ENCODE measurements at regions not wholly inside any gene's neighbourhood (a gene's known extent, or its start where the extent isn't known, plus 50 kb on each side); places are given as distances from the start of the nearest gene placed in this dataset.
"Not testable (repeated sequence)": the region's sequence is repeated elsewhere in the genome, so short reads cannot be mapped to it uniquely, and the experiment has no call there.

DNA sequence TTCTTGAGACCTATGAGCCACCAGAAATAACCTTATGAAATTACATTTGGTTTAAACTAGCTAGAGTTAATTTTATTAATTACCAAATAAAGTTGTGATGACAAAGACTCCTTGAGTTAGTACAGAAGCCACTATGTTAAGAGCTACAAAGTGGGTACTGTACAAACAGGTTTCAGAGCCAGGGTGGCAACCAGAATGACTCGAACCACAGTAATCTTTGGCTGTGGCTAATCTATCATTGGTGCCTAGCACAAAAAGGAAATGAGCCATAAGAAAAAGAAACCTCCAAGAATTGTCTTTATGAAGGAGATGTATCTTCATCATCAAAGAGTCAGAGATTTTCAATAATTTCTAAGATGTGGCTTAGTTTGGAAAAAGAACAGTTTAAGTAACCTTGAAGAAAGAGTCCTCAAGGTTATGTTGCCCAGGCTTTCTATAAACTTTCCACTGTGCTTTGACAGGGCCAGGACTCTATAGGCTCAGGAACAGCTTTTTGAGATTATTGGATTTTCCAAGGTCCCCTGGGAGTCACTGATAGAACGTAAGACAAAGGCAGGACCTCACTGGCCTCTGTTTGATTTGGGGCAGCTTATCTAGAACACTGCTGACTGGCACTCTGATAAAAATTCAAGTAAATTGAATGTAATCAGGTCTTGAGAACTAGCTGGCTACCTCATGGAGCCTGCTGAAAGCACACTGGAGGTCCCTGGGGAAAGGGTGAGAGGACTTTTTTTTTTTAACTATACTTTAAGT is 777.7 kb downstream of the STIM2 start:
- no peak for DNase-seq (ENCODE audit: low read depth)

DNA sequence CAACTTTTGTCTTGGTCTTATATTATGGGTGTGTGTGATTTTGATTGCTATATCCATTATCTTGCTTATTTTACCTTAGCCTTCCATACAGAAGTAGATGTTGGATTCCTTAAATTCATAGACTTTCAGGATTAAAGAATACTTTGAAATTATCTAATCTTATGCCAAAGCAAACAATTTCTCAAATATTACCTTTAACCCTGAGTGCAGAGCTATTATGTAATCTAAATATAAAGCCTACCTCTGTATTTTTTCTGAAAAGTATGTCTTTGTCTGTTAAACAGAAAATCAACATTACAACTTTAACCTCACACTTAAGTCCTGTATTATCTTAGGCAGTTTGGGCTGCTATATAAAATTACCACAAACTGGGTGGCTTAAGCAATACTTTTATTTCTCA is 782.5 kb downstream of the STIM2 start:
- no peak for DNase-seq (ENCODE audit: low read depth)

DNA sequence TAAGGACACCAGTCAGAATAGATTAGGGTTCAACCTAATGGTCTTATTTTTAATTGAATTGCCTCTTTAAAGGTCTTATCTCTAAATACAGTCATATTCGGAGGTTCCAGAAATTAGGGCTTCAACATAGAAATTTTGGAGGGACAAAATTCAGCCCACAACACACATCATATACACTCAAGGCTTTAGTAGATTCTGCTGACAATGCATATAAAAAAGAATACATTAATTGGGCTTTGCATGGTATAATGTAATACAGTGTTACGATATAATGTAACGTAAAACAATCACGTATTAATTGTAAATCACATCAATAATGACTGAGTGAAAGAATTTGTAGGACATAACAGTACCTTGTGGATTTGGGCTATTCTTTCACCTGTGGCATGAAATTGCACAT is 787.8 kb downstream of the STIM2 start:
- DNase-seq (ENCODE audit: low read depth), result no peak

DNA sequence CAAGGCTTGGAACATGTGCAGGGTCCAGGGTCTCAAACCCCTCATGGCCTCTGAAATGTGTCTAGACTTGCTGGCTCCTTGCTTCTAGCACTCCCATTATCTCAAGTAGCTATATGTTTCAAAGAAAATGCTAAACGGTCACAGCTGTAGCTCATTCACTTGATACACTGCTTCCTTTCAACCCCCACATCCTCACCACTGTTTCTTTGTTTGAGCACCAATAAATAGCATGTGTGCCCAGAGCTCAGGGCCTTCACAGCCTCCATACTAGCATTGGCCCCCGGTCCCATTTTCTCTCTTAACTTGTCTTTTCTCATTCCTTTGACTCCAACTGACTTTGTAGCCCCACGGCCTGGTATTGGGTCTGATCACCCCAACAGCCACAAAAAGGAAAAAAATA is 801.8 kb downstream of the STIM2 start:
- no peak for DNase-seq (ENCODE audit: low read depth)

DNA sequence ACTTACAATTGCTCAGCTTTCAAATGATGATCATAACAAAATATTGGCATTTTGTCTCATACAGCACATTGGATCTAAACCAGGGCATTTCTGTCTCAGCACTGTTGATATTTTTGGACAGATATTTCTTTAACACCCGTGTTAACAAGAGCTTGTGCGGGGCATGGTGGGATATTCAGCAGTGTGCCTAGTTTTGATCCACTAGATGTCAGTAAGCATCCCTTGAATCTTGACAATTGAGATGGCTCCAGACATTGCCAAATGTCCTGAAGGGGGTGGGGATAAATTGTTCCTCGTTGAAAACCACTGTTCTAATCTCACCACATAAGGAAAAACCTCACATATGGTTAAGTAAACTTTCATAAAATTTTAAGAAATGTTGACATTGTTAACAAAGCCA is 806.3 kb downstream of the STIM2 start:
- no peak for DNase-seq (ENCODE audit: low read depth)

DNA sequence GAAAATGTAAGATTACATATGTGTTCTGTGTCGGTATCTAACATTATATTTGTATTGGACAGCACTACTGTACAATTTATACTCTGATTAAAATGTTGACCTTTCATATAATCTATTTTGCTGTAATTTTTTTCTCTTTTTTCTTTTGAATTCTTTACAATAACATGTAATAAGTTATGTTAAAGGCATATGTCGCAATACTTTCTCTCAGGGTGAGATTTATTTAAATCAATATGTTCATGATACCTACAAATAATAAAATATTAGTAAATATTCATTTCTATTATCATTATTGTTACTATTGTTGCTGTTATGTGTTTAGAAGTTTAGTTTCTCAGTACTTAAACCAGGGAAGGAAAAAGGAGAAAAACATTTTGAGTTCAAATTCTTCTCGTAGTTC is 807.4 kb downstream of the STIM2 start:
- DNase-seq (ENCODE audit: low read depth), result no peak

DNA sequence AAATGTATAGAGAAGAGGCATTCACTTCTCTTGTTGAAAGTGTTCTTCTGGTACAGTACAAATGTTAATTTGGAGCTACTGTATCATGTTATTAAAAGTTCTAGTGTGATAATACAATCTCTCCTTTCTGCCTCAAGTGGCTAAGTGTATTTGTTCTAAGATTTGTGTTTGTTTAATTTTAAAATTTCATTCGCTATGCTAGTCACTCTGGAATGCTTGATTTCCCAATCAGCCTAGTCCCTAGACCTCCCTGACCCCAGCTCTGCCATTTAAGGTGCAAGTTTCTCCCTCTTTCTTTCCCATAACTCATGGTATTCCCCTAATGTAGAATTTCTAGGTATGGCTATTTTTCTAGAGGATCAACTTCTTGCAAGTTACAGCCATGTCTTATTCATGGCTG is 817.4 kb downstream of the STIM2 start:
- DNase-seq (ENCODE audit: low read depth), result no peak

DNA sequence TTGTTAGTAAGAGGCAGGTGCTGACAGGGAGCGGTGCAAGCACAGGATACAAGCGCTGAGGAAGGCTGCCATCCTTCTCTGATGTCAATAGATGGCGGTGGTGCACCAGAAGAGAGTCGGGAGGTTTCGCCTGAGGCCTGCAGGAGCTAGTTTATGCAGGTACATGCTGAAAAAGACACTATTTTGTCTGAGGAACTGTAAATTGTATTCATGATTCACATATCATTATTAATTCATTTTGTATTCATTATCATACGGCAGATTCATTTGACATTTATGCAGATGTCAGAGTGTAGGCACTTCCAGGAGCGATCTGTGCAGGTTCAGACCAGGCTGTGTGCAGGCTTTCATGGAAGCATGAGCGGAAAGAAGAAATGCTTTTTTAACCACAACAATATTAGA is 824.0 kb downstream of the STIM2 start:
- peak; percentile 0 for DNase-seq (ENCODE audit: low read depth)

DNA sequence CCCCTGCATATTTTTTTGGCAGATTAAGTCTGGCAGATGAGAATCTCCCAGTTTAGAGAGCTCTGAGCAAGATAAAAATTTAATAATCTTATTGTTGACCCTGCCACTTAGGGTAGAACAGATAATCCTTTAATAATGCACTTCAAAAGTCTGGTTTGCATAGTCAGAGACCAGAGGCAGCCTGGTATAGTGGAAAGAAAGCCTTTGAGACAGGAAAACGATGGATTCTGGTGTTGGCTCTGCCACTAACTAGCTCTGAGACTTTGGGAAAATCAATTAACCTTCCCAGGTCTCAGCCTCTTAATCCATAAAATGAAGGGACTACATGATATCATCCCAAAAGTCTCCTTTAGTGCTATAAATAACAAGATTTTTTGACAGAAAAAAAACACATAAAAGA is 824.5 kb downstream of the STIM2 start:
- DNase-seq (ENCODE audit: low read depth), result no peak

DNA sequence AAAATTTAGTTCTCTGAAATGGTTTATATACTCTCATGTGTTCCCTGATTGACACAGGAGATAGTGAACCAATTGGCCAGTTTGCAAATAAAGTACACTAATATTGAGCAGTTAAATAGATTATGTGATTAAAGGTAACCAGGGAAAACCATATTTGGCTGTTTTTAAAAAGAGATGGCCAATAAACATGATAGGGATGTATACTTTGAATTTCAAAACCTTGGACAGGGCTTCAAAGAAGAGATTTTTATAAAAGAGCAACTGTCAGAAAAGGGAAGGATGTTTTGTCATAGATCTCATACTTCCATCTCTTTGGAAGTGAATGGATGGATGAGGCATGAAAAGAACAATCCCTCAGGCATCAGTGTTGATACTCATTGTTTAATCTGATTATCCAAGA is 825.3 kb downstream of the STIM2 start:
- DNase-seq (ENCODE audit: low read depth), result no peak

DNA sequence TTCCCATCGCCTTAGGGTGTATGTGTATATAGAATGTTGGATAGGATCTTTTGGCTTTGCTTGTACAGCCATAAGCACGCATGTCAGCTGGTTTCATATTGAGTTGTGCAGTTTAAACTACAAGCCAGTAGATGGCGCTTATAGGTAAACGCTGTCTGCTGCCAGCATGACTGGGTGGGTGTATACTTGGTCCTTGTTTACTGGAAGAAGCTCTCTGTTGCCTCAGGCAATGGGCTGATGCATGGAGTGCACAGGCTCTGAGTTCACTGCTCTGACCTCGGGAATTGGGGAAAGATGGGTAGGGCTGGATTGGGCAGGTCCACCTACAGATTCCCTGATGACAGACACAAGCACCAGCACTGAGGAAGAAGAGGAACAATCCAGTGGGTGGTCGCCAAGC is 831.5 kb downstream of the STIM2 start:
- DNase-seq (ENCODE audit: low read depth), result no peak

DNA sequence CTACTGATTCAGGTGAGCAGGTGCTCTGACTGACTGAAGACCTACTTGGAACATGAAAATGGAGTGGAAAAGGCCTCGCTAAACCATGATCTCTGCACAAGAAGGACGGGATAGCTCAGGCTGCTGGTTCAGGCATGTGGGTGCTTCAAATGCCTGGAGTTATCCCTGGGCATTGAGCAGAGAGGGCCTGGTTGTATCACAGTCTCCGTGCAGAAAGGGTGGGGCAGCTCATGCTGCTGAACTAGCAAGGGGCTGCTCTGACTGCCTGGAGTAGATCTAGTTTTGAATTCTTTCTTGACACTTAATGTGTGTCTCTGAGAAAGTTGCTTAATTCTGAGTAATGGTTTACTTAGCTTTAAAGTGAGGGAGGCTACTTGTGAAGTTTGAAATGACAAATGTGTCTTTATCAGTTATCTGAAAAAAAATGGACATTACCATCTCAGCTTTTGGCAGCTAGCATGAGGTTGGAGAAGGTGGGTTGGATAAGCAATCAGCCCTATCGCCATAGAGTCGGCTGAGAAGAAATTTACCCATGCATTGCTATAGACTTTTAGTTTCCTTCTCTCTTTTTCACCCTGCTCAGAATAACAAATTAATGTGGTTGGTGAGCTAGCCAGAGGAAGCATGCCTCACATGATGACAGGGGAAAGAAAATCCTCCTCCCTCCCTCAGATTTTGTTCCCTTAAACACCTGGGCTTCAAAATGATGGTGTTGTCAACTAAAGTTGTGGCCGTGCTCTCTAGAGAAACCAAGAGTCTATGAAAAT is 832.4 kb downstream of the STIM2 start:
- DNase-seq (ENCODE audit: low read depth), result no peak

DNA sequence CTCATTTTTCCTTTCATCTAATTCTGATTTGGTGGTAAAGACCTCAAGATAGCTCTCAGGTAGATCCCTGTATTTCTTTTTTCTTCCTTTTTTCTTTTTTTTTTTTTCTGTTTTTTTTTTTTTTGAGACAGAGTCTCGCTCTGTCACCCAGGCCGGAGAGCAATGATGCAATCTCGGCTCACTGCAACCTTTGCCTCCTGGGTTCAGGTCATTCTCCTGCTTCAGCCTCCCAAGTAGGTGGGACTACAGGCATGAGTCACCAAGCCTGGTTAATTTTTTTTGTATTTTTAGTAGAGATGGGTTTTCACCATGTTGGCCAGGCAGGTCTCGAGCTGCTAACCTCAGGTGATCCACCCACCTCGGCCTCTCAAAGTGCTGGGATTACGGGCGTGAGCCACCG is 835.6 kb downstream of the STIM2 start:
- DNase-seq (ENCODE audit: low read depth), result not testable (repeated sequence)

DNA sequence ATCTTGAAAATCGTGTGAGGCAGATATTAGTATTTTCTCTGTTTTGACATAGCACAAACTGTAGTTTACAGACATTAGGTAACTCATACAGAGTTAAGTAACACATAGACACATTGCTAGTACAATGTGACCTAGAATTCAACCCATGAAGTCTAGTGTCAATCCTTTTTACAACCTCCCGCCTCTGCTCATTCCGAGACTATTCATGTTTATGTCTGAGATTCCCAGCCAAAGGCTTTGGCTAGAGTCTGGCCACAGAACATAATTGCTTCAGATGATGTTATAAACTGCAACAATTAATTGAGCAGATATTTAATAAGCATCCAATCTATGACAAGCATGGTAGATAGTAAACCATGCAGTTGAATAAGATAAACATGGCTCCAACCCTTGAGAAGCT is 841.0 kb downstream of the STIM2 start:
- DNase-seq (ENCODE audit: low read depth), result no peak

DNA sequence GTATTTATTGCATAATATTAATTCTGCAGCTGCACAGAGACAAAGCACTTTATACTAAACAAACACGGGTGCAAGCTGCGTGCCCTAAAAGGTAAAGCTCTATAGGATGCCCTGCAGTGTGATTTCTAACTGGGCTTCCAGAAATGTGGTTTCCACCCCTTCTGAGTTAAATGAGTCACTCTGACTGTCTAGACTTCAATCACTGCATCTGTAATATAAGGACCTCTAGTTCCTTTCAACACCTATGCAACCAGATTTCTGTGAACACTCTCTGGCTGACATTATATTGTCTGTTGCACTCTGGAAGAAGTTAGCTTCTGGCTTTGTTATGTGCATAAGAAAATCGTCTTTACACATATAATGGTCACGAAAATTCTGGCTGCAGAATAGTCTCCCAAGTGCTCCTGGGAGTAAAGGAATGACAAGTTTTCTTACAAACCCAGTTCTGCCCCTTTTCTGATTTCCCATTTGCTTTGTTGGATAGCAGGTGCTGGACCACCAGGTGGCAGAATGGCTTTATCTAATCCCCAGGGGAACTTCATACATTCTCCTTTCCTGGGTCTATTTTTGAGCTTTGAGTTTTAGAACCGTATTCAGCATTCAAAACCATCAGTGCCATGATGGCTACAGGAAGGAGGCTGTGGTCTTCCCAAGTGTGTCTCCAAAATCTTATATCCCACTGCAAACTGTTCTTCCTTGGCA is 842.2 kb downstream of the STIM2 start:
- no peak for DNase-seq (ENCODE audit: low read depth)

DNA sequence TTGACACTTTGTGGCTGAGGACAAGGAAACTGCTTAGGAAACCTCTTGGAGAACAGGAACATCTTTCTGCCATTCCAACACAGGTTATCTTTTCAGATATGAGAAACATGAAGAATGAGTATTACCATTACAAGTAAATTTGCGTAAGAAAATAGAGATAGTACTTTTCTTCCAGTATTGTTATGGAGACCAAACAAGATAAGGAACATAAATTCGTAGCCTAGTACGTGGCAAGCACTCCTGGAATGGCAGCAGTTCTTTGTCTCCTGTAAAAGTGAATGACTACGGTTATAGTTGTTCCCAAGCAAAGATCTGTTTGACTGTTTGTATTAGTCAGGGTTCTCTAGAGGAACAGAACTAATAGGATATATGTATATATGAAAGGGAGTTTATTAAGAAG is 843.1 kb downstream of the STIM2 start:
- DNase-seq (ENCODE audit: low read depth), result no peak

DNA sequence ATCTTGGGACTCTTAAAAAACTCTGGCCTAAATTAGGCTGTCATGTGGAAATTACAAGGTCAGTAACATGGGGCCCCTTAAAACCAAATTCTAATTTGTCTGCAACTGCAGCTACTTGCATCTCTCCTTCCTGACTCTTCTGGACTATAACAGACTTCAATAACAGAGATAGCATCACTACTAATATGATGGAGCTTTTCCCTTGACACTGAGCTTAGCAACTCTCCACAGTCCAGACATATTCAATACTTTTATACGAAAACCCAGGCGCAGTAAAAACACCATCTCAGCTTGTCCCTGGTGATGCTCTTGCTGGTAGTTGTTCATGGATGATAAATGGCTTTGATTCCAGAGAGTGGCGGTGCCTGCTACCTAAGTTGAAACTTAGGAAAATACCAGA is 850.4 kb downstream of the STIM2 start:
- DNase-seq (ENCODE audit: low read depth), result no peak

DNA sequence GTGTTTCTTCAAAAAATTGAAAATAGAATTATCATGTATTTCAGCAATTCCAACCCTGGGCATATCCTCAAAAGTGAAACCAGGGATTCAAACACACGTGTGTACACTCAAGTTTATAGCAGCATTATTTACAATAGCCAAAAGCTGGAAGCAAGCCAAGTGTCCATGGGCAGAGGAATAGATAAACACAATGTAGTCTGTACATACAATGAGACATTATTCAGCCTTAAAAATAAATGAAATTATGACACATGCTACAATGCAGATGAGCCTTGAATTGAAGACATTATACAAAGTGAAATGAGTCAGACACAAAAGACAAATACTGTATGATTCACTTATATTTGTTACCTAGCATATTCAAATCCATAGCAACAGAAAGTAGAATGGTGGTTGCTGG is 853.4 kb downstream of the STIM2 start:
- DNase-seq (ENCODE audit: low read depth), result no peak

DNA sequence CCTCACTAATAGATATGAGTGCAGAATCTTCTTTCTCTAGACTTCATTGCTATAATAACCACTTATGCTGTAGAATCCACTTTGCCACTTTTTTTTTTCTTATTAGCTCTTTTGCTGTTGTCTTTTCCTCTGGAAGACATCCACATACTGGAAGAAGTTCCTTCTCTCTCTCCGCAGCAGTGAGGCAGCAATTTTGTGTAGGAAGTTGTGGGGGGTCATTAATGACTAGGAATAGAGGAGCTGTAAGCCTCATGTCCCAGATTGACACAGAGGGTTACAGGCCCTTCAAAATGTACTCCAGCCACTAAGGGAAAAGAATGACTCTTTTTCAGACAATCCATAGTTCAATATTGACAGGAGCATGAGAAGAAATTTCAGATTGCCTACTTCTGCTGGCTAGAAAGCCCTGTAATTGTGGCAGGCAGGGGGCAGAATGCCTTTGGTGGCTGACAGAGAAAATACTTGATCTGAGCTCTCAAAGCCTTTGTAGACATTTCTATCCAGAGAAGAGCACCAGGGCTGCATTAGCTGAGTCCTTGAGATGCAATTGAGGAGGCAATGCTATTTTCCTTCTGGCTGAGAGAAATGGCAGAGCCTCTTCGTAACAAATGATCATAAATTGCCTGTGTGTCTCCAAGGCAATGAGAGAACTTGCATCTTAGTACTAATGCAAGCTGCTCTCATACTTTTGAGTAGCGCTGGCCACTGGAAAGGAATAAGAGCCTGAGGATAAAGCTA is 856.2 kb downstream of the STIM2 start:
- no peak for DNase-seq (ENCODE audit: low read depth)

DNA sequence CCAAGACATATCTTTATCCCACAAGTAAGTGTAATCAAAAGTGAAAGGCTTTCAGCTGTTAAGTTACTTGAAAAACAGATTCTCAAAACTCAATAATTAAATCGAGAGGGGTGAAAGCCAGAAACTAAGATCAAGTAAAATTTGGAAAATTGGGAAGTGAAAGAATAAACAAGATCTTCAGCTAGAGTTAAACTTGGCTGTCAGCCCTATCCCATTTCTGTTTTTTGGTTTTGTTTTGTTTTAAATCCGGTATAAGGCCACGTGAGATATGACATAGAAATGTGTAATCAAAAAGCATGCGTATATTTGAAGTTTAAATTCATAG is 856.8 kb downstream of the STIM2 start:
- no peak for DNase-seq (ENCODE audit: low read depth)

DNA sequence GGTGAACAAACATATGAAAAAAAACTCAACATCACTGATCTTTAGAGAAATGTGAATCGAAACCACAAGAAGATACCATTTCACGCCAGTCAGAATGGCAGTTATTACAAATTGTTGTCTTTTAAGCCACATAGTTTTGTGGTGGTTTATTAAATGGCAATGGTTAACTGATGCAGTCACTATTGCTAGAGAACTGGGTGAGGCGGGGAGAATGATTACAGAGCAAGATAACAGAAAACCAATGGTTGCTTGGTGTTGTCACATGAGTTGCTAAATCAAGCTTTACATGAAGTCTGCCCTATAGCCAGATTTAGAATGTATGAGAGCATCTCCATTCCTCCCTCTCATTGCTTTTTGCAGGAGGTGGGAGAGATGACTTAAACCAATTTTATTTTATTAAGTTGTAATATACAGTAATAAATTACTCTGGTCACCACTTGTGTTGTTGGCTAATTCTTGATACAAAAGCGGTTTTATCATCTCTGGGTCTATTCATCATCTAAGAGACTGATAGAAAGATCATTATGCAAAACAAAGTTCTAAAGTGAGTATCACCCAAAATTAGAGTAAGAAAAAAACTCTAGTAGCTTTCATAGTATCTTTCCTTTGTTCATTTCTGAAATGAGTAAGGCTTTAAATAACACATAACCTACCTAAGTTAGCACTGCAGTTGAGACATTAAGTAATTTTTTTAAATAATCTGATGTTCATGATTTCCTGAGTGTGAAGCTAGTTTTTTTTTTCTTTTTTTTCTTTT is 859.5 kb downstream of the STIM2 start:
- no peak for DNase-seq (ENCODE audit: low read depth)

DNA sequence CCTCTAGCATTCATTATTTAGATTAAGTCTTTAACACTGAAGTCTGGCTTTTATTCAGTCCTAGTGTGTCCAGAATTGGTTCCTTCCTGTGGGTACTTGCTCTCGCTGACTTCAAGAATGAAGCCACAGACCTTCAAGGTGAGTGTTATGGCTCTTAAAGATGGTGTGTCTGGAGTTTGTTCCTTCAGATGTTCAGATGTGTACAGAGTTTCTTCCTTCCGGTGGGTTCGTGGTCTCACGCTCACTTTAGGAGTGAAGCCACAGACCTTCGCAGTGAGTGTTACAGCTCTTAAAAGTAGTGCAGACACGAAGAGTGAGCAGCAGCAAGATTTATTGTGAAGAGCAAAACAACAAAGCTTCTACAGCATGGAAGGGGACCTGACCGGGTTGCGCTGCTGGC is 860.6 kb downstream of the STIM2 start:
- no peak for DNase-seq (ENCODE audit: low read depth)
